Prostate gland (tissue), 2 donors: ENCODE measurements at regions not wholly inside any gene's neighbourhood (a gene's known extent, or its start where the extent isn't known, plus 50 kb on each side); places are given as distances from the start of the nearest gene placed in this dataset.

ENCODE experiments used
- POLR2A ChIP-seq: fragments of 450-650 bp; IDR thresholded peaks from one replicate; pipeline ENCODE4 v1.6.1; 2016; ENCODE audit warnings: antibody characterized with exemption, mild to moderate bottlenecking
- POLR2AphosphoS5 ChIP-seq: sonication (generic); formaldehyde crosslinking; IDR thresholded peaks from one replicate; pipeline ENCODE4 v1.6.1; 2017; ENCODE audit warnings: antibody characterized with exemption
- TF ChIP-seq, protein P1 (sequence below), 4 experiments: fragments of 200-600 bp in 2 of 4; fragments of 450-650 bp in 2 of 4; sonication (generic) in 2 of 4; IDR thresholded peaks; 1 replicate in 3 of 4; 2 replicates in 1 of 4; pipeline ENCODE4 v1.5.1; 2016 to 2019; ENCODE audit warnings: antibody characterized with exemption in 4 of 4, mild to moderate bottlenecking in 2 of 4, moderate library complexity in 2 of 4

DNA sequence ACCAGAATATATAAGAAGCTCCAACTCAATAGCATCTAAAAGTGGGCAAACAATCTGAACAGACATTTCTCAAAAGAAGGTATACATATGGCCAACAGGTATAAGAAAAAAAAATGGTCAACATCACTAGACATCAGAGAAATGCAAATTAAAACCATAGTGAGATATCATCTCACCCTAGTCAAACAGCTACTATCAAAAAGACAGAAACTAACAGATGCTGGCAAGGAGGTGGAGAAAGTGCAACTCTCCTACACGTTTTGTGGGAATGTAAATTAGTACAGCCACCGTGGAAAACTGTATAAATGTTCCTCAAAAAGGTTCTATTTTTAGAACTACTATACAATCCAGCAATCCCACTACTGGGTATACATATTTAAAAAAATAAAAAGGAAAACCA is 199.9 kb upstream of the SMC2 start:
- no peak for TF ChIP-seq POLR2AphosphoS5
- TF ChIP-seq, protein P1, sequence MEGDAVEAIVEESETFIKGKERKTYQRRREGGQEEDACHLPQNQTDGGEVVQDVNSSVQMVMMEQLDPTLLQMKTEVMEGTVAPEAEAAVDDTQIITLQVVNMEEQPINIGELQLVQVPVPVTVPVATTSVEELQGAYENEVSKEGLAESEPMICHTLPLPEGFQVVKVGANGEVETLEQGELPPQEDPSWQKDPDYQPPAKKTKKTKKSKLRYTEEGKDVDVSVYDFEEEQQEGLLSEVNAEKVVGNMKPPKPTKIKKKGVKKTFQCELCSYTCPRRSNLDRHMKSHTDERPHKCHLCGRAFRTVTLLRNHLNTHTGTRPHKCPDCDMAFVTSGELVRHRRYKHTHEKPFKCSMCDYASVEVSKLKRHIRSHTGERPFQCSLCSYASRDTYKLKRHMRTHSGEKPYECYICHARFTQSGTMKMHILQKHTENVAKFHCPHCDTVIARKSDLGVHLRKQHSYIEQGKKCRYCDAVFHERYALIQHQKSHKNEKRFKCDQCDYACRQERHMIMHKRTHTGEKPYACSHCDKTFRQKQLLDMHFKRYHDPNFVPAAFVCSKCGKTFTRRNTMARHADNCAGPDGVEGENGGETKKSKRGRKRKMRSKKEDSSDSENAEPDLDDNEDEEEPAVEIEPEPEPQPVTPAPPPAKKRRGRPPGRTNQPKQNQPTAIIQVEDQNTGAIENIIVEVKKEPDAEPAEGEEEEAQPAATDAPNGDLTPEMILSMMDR (IDR thresholded peaks at IDR 0.05), result no peak
- no peak for TF ChIP-seq POLR2A
